SU-DHL-6 (cell line): ENCODE measurements at regions not wholly inside any gene's neighbourhood (a gene's known extent, or its start where the extent isn't known, plus 50 kb on each side); places are given as distances from the start of the nearest gene placed in this dataset.

Source experiments
- H2AFZ ChIP-seq: fragments of 200-600 bp; sonication (generic); 2 replicates; pipeline ENCODE4 v1.6.1; 2014; ENCODE audit warnings: low read depth, mild to moderate bottlenecking, moderate library complexity, mixed read lengths, antibody characterized with exemption, low read length; ENCODE audit not compliant: severe bottlenecking
- H3F3A ChIP-seq: fragments of 200-600 bp; shearing (Covaris generic); 2 replicates; pipeline ENCODE4 v1.6.0; 2016; ENCODE audit warnings: antibody characterized with exemption, mild to moderate bottlenecking; ENCODE audit not compliant: insufficient read depth
- H3K27ac ChIP-seq: fragments of 200-600 bp; sonication (generic); 2 replicates; pipeline ENCODE4 v1.5.1; 2016; ENCODE audit warnings: low read depth, mild to moderate bottlenecking, low read length, moderate library complexity, mixed read lengths
- H3K27me3 ChIP-seq: fragments of 200-600 bp; sonication (generic), shearing (Covaris generic); 2 replicates; pipeline ENCODE4 v1.6.0; 2014; ENCODE audit warnings: mild to moderate bottlenecking, low read length
- H3K36me3 ChIP-seq: fragments of 200-600 bp; sonication (generic); 2 replicates; pipeline ENCODE4 v1.6.1; 2014; ENCODE audit warnings: mild to moderate bottlenecking, low read length, mixed read lengths
- H3K4me2 ChIP-seq: fragments of 300-600, 200-600 bp; shearing (Covaris generic), sonication (generic); 2 replicates; pipeline ENCODE4 v1.6.0; 2014; ENCODE audit warnings: low read length, low read depth, mild to moderate bottlenecking; ENCODE audit not compliant: poor library complexity, severe bottlenecking
- H3K4me3 ChIP-seq: fragments of 200-600 bp; sonication (generic); 2 replicates; pipeline ENCODE4 v1.5.1; 2014; ENCODE audit warnings: antibody characterized with exemption, low read length, mild to moderate bottlenecking, mixed read lengths; ENCODE audit not compliant: insufficient read depth, poor library complexity, severe bottlenecking
- H3K79me2 ChIP-seq: fragments of 200-600 bp; sonication (generic); 2 replicates; pipeline ENCODE4 v1.6.1; 2014; ENCODE audit warnings: mild to moderate bottlenecking, low read length, moderate library complexity; ENCODE audit not compliant: insufficient read depth
- H3K9ac ChIP-seq: fragments of 200-600 bp; sonication (generic); 2 replicates; pipeline ENCODE4 v1.7.0; 2014; ENCODE audit warnings: mild to moderate bottlenecking, low read length
- H3K9me2 ChIP-seq: fragments of 200-600 bp; sonication (generic); replicated peaks from 2 replicates; pipeline ENCODE4 v1.6.1; 2014; ENCODE audit warnings: low read length; ENCODE audit not compliant: insufficient read depth
- H3K9me3 ChIP-seq: fragments of 200-600 bp; sonication (generic); 2 replicates; pipeline ENCODE4 v1.6.1; 2014; ENCODE audit warnings: low read length, mixed read lengths; ENCODE audit not compliant: insufficient read depth
- H4K20me1 ChIP-seq: fragments of 200-600 bp; sonication (generic); 2 replicates; pipeline ENCODE4 v1.6.1; 2014; ENCODE audit warnings: low read depth, mild to moderate bottlenecking, antibody characterized with exemption, low read length, moderate library complexity, mixed read lengths
- CTCF ChIP-seq: fragments of 200-600 bp; sonication (generic); IDR thresholded peaks from one replicate; pipeline ENCODE4 v1.5.1; 2017; ENCODE audit warnings: antibody characterized with exemption, mild to moderate bottlenecking, low read length, moderate library complexity; ENCODE audit not compliant: insufficient read depth, poor library complexity, severe bottlenecking
- EZH2phosphoT487 ChIP-seq: fragments of 200-600 bp; sonication (generic), shearing (Covaris generic); conservative IDR thresholded peaks from 2 replicates; pipeline ENCODE4 v1.6.1; 2018; ENCODE audit warnings: mild to moderate bottlenecking, antibody characterized with exemption, low read length, moderate library complexity, mixed read lengths

GRCh38 chr19:46915386-46915785 lies 54.6 kb downstream of the ARHGAP35 start:
- TF ChIP-seq CTCF (no peak), EZH2phosphoT487 (no peak)
- H3K27me3 ChIP-seq = no peaks in the 10 kb centered on the region
- peaks cover 8% of the 10 kb centered on the region; the same call in 1 of the 2 replicates for H4K20me1 ChIP-seq
- H3K4me2 ChIP-seq = no peak overlapping the region
- H3K9me2 ChIP-seq = no peaks in the 10 kb centered on the region
- no peak overlapping the region for H3K4me3 ChIP-seq
- H2AFZ ChIP-seq = no peak overlapping the region
- no peaks in the 10 kb centered on the region for H3F3A ChIP-seq
- peaks cover 86% of the 10 kb centered on the region for H3K79me2 ChIP-seq
- H3K9me3 ChIP-seq = no peaks in the 10 kb centered on the region
- peaks cover 8% of the 10 kb centered on the region; the same call in 1 of the 2 replicates for H3K36me3 ChIP-seq
- H3K9ac ChIP-seq = no peak overlapping the region
- no peak overlapping the region for H3K27ac ChIP-seq

GRCh38 chr19:46917002-46917401 lies 56.2 kb downstream of the ARHGAP35 start:
- no peak for TF ChIP-seq EZH2phosphoT487
- TF ChIP-seq CTCF = no peak
- Histone ChIP-seq H3K27me3 (no peaks in the 10 kb centered on the region), H3K4me3 (no peak overlapping the region), H3K9me2 (no peaks in the 10 kb centered on the region), H3K4me2 (no peak overlapping the region), H4K20me1 (peaks cover 8% of the 10 kb centered on the region; the same call in 1 of the 2 replicates), H3F3A (no peaks in the 10 kb centered on the region), H3K9me3 (no peaks in the 10 kb centered on the region), H3K9ac (no peak overlapping the region), H3K27ac (no peak overlapping the region), H2AFZ (no peak overlapping the region), H3K36me3 (peaks cover 8% of the 10 kb centered on the region; the same call in 1 of the 2 replicates), H3K79me2 (peaks cover 75% of the 10 kb centered on the region)

GRCh38 chr19:46919324-46919723 lies 58.5 kb downstream of the ARHGAP35 start:
- Histone ChIP-seq H3K79me2 (peaks cover 66% of the 10 kb centered on the region), H3K36me3 (peaks cover 13% of the 10 kb centered on the region; the same call in 1 of the 2 replicates), H3K27me3 (no peaks in the 10 kb centered on the region), H3F3A (no peaks in the 10 kb centered on the region), H3K9me2 (no peaks in the 10 kb centered on the region), H3K9ac (no peak overlapping the region), H3K4me3 (no peak overlapping the region), H2AFZ (no peak overlapping the region), H3K9me3 (no peaks in the 10 kb centered on the region), H3K27ac (no peak overlapping the region), H4K20me1 (peaks cover 5% of the 10 kb centered on the region; the same call in 1 of the 2 replicates), H3K4me2 (no peak overlapping the region)
- TF ChIP-seq CTCF (no peak), EZH2phosphoT487 (no peak)
